ENCODE measurements at regions not wholly inside any gene's neighbourhood (a gene's known extent, or its start where the extent isn't known, plus 50 kb on each side); places are given as distances from the start of the nearest gene placed in this dataset.
"Not testable (repeated sequence)": the region's sequence is repeated elsewhere in the genome, so short reads cannot be mapped to it uniquely, and the experiment has no call there.

DNA sequence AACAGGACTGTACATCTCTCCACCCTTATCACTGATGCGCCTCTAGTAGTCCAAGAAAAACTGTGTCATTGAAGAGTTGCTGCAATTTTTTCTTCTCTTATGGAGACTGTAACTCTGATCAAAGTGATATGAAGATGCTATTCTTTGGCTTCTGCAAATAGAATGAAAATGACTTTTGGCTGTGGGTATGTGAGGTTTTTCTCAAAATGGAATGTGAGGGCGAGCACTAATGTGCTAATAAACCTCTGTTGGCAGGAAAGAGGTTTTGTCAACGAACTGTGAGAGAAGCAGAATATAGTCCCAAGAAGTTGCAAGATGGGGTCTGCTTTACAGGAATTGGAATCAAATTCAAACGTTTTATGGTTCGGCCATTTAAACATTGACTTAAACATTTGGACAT, 252.0 kb upstream of the GAS1 start:
- DNase-seq (ENCODE audit: low read depth, low spot score) = no peak

- no peak for DNase-seq (ENCODE audit: low read depth, low spot score)
Observed at GRCh38 chr9:87199782-87200181, 252.5 kb upstream of the GAS1 start.

DNA sequence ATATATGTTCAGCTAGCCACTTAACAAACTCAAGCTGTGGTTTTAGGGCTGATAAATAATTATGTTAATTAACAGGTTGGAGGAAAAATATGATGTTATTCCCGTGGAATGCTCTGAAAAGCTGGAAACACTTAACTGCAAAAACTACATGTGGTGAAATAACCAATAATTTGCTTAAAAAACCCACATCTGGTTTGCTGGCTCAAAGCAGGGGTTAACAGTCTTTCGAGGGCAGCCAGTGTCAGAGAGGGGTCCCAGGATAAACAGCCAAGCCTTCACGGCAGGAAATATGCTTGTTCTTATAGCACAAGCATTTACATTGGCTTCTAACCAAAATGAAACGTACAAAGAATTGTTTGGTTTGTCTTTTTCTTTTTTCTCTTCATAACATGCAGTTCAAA, 254.0 kb upstream of the GAS1 start:
- peak; percentile 90 for DNase-seq (ENCODE audit: low read depth, low spot score)

GRCh38 chr9:87206064-87206661, 258.9 kb upstream of the GAS1 start:
- DNase-seq (ENCODE audit: low read depth, low spot score) = no peak

DNA sequence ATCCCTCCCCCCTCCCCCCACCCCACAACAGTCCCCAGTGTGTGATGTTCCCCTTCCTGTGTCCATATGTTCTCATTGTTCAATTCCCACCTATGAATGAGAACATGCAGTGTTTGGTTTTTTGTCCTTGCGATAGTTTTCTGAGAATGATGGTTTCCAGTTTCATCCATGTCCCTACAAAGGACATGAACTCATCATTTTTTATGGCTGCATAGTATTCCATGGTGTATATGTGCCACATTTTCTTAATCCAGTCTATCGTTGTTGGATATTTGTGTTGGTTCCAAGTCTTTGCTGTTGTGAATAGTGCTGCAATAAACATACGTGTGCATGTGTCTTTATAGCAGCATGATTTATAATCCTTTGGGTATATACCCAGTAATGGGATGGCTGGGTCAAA, 263.4 kb upstream of the GAS1 start:
- DNase-seq (ENCODE audit: low read depth, low spot score) = not testable (repeated sequence)

DNA sequence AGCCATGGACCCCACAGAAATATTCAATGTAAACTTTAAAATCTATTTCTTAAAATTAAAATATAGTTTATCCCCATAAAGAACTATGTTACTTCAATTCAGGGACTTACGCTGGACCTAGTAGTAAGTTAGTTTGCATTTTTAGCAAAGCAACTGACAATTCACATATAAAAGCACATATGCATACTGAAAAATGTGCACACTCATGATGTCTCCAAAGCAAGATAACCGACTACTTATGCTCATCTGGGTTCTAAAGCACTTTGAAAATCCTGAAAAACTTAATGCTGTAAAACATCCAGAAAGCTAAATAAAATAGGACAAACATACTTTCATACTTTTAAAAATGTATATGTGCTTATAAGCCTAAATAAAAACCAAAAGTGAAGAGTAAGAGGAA, 264.4 kb upstream of the GAS1 start:
- DNase-seq (ENCODE audit: low read depth, low spot score) = no peak

- DNase-seq (ENCODE audit: low read depth, low spot score) = no peak
Observed at GRCh38 chr9:87212605-87213021, 265.3 kb upstream of the GAS1 start.

- no peak for DNase-seq (ENCODE audit: low read depth, low spot score)
Observed at GRCh38 chr9:87213948-87214347, 266.6 kb upstream of the GAS1 start.

GRCh38 chr9:87214991-87215390, 267.7 kb upstream of the GAS1 start:
- DNase-seq (ENCODE audit: low read depth, low spot score) = no peak

DNA sequence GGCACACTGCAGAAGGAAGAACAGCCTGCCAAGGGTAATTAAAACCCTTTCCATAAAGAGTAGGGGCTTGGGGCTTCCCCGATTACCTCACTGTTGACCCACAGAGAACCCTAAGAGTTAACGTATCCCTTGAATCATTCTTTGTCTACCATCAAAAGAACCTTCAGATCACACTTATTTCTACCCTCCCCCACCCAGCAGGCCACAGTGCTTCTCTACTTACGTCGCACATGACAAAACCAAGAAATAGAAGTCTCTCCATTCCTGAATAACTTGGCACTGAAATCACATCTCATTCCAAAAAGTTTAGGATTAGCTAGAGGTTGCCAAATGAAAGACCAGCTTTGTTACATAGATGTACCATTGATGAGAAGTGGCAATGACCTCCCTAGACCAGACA, 268.7 kb upstream of the GAS1 start:
- DNase-seq (ENCODE audit: low read depth, low spot score) = no peak

- DNase-seq (ENCODE audit: low read depth, low spot score) = no peak
Observed at GRCh38 chr9:87216897-87217455, 269.7 kb upstream of the GAS1 start.

- no peak for DNase-seq (ENCODE audit: low read depth, low spot score)
Observed at GRCh38 chr9:87223392-87224246, 274.0 kb upstream of the DAPK1 start.

DNA sequence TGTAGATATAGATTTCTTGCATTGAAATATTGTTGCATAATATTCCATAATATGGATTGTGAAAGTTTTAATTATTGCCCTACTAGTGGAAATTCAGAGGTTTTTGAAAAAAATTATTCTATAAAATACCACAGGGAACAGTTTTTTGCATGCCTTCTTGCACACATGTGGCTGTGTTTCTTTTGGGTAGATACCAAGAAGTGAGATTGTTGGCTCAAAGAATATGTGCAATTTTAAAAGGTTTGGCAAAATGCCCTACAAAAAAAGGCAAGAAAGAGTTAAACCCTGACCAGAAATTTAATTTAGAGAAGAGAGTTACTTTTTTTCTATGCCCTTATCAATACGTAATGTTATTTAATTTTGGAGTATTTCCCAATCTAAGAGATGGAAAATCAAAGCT, 270.8 kb upstream of the DAPK1 start:
- DNase-seq (ENCODE audit: low read depth, low spot score) = no peak

DNA sequence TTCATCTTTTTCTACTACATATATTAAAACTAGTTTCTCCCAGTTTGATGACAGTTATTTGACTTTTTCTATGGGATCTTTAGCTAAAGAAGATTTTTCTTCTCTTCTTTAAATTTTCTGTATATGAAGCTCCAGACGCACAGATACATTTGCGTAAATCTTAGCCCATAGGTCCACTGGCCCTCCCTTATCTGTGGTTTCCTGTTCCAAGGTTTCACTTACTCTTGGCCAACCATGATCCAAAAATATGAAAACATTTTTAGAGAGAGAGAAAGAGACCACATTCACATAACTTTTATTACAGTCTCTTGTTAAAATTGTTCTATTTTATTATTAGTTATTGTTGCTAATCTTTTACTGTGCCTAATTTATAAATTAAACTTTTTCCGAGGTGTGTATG, 270.2 kb upstream of the DAPK1 start:
- no peak for DNase-seq (ENCODE audit: low read depth, low spot score)

DNA sequence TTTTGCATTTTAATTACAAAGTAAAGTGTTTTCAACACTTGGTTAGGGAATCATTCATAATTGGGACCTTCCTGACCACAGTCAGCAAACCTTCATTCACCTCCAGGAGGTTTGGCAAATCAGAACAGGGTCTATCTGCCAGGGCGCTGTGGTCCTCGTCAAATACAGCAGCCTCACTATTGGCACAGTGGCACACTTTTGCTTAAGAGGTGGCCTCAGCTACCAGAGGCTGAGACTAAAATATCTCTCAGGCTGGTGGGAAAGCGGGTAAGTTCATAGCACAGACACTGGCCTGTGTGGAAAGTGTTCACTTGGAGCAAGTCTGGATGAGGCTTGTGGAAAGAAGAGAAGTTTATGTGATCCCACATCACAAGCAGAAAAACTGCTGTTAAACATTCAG, 268.6 kb upstream of the DAPK1 start:
- no peak for DNase-seq (ENCODE audit: low read depth, low spot score)

- DNase-seq (ENCODE audit: low read depth, low spot score) = no peak
Observed at GRCh38 chr9:87233431-87233830, 264.2 kb upstream of the DAPK1 start.

- DNase-seq (ENCODE audit: low read depth, low spot score) = no peak
Observed at GRCh38 chr9:87233899-87234455, 263.7 kb upstream of the DAPK1 start.

DNA sequence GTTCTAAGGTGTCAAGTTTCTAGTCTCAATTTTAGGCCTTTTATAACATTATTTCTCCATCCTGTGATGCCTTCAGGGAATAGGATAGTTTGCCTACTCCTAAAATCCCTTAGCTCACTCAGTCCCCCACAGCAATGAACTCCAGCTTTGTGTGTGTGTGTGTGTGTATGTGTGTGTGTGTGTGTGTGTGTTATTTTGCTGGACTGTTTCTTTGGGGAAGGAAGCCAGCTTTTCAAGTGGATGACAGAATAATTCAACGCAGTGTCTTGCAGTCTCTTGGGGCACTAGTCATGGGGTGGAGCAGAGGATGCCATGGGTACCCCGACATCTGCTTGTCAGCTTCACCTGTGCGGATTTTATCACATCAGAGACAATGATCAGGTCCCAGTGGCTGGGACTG, 262.8 kb upstream of the DAPK1 start:
- no peak for DNase-seq (ENCODE audit: low read depth, low spot score)

DNA sequence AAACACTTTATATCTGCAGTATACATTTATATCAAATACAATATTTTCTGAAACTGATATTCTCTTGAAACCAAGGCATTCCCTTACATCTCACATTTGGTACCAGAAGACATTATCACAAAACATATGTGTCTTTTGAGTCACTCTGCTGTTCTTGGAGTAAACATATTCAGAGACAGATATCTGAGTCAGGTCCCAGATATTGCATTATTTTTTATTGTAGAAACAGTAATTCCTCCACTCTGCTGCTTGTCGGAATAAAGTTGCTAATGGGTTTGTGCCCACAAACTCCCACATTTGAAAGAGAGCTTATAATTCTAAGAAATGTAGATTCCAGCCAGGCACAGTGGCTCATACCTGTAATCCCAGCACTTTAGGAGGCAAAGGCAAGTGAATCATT, 261.1 kb upstream of the DAPK1 start:
- no peak for DNase-seq (ENCODE audit: low read depth, low spot score)

- no peak for DNase-seq (ENCODE audit: low read depth, low spot score)
Observed at GRCh38 chr9:87237336-87237735, 260.3 kb upstream of the DAPK1 start.

DNA sequence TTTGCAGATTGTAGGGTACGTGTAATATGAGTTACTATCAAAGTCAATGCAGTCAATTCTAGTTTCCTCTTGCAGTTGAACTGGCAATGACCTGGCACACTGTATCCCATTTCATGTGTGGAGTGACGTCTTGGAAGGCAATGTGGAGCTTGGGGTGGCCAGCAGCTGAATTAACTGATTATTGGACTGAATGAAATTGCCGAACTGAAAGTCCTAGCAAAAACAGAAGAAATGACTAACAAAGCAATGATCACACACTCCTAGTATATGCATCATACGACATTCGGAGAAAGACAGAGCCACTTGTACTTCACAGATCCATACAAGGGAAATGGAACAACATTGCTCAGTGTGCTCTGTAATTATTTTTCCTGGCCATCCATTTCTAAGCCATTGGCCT, 259.1 kb upstream of the DAPK1 start:
- no peak for DNase-seq (ENCODE audit: low read depth, low spot score)

- DNase-seq (ENCODE audit: low read depth, low spot score) = no peak
Observed at GRCh38 chr9:87239312-87239711, 258.4 kb upstream of the DAPK1 start.

GRCh38 chr9:87243602-87244001, 254.1 kb upstream of the DAPK1 start:
- no peak for DNase-seq (ENCODE audit: low read depth, low spot score)
